Endothelial cell (in vitro differentiated cells): ENCODE measurements at regions not wholly inside any gene's neighbourhood (a gene's known extent, or its start where the extent isn't known, plus 50 kb on each side); places are given as distances from the start of the nearest gene placed in this dataset.

Experiments used
- DNase-seq: peaks from one replicate; pipeline ENCODE4 v3.0.0; 2021; ENCODE audit warnings: low spot score
- H3K27ac Mint-ChIP-seq: one replicate; pipeline ENCODE4 v1.8.0; 2021; ENCODE audit warnings: mixed read lengths, inconsistent platforms; ENCODE audit not compliant: unreplicated experiment
- H3K27me3 Mint-ChIP-seq: one replicate; pipeline ENCODE4 v1.8.0; 2021; ENCODE audit warnings: mild to moderate bottlenecking, moderate library complexity, mixed read lengths, inconsistent platforms; ENCODE audit not compliant: unreplicated experiment
- H3K36me3 Mint-ChIP-seq: one replicate; pipeline ENCODE4 v1.8.0; 2021; ENCODE audit warnings: mild to moderate bottlenecking, low read depth, mixed read lengths, inconsistent platforms; ENCODE audit not compliant: unreplicated experiment
- H3K4me1 Mint-ChIP-seq: one replicate; pipeline ENCODE4 v1.8.0; 2021; ENCODE audit warnings: mild to moderate bottlenecking, mixed read lengths, inconsistent platforms; ENCODE audit not compliant: unreplicated experiment
- H3K4me3 Mint-ChIP-seq: one replicate; pipeline ENCODE4 v1.8.0; 2021; ENCODE audit warnings: mild to moderate bottlenecking, mixed read lengths, inconsistent platforms; ENCODE audit not compliant: unreplicated experiment
- H3K9me3 Mint-ChIP-seq: one replicate; pipeline ENCODE4 v1.8.0; 2021; ENCODE audit warnings: mixed read lengths, inconsistent platforms; ENCODE audit not compliant: unreplicated experiment
- CTCF ChIP-seq: fragments of 200-600 bp; sonication (generic); IDR thresholded peaks from one replicate; pipeline ENCODE4 v1.5.0; 2021; ENCODE audit warnings: antibody characterized with exemption; ENCODE audit not compliant: unreplicated experiment

DNA sequence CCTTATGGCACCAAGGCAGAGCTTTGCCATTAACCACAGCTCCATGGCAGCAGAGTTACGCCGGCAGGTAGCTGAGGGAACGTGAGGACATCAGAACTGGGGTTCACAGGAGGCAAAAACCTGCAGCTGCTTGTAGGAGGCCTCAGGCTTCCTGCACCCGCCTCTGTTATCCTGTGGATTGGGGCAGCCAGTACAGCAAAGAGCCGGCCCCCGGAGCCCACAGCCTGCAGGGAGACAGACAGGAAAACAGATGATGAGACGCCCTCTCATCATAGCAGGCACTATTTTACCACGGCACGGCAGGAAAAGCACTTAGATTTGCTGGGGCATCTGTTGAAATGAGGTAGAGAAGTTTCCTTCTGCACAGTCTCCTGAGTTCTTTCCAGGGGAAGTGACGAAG lies 870.3 kb downstream of the TBC1D22A start:
- peaks cover 5% of the 10 kb centered on the region for H3K9me3 Mint-ChIP-seq
- no peak for TF ChIP-seq CTCF
- H3K4me3 Mint-ChIP-seq: no peak overlapping the region

DNA sequence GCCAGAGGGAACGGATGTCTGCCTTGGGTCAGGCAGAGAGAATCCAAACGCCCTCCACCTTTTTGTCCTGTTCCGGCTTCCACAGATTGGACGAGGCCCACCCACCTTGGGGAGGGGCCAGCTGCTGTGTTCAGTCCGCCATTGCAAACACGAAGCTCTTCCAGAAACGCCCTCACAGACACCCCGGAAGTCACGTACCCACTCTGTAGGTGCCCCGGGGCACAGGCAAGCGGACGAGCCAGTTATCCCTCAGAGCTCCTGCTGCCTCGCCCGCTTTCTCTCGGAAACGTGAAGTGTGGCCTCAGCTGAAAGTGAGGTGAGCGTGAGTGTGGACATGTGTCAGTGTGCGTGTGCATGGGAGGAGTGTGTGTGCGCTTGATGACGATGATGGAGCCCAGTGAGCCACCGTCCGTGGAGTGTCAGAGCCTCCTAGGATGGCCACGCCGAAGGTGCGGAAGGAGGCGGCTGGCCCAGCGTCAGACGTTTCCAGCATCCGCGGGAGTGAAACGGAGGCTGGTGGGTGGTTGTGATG lies 869.2 kb downstream of the TBC1D22A start:
- no peak for DNase-seq
- Mint-ChIP-seq H3K27ac (no peak overlapping the region), H3K9me3 (peaks cover 5% of the 10 kb centered on the region), H3K4me1 (no peaks in the 10 kb centered on the region), H3K4me3 (no peak overlapping the region), H3K27me3 (peaks cover 9% of the 10 kb centered on the region), H3K36me3 (peaks cover 7% of the 10 kb centered on the region)
- no peak for TF ChIP-seq CTCF

More for the DNA sequence above, 870.3 kb downstream of the TBC1D22A start:
- no peak overlapping the region for H3K27ac Mint-ChIP-seq
- H3K4me1 Mint-ChIP-seq: no peaks in the 10 kb centered on the region
- peaks cover 7% of the 10 kb centered on the region for H3K36me3 Mint-ChIP-seq
- peaks cover 9% of the 10 kb centered on the region for H3K27me3 Mint-ChIP-seq
- no peak for DNase-seq

GRCh38 chr22:47630741-47631534 lies 868.5 kb downstream of the TBC1D22A start:
- Mint-ChIP-seq H3K4me1 (no peaks in the 10 kb centered on the region), H3K27ac (no peak overlapping the region), H3K36me3 (peaks cover 7% of the 10 kb centered on the region), H3K27me3 (peaks cover 7% of the 10 kb centered on the region), H3K9me3 (peaks cover 5% of the 10 kb centered on the region), H3K4me3 (no peak overlapping the region)
- DNase-seq: no peak
- TF ChIP-seq CTCF: no peak

GRCh38 chr22:47629791-47630655 lies 867.6 kb downstream of the TBC1D22A start:
- Mint-ChIP-seq H3K4me3 (no peak overlapping the region), H3K4me1 (no peaks in the 10 kb centered on the region), H3K36me3 (peaks cover 10% of the 10 kb centered on the region), H3K9me3 (no peaks in the 10 kb centered on the region), H3K27ac (no peak overlapping the region), H3K27me3 (peaks cover 11% of the 10 kb centered on the region)
- no peak for TF ChIP-seq CTCF
- no peak for DNase-seq
